ENCODE measurements at regions not wholly inside any gene's neighbourhood (a gene's known extent, or its start where the extent isn't known, plus 50 kb on each side); places are given as distances from the start of the nearest gene placed in this dataset.

DNA sequence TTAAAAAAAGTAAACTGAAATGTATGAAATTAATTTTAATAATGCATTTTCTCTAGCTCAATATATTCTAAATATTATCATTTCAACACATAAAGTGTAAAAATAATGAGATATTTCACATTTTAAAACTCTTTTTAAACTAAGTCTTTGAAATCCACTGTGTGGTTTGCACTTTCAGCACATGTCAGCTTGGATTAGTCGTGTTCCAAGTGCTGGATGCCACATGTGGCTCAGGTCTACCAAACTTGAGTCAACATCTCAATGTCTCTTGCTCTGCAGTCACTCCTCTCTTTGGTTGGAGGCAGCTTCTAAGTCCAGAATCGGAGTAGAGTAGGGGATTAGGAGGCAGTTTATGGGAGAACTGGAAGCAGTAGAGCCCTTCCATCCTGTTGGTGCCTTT, 173.7 kb upstream of the ANKRD55 start:
- Histone ChIP-seq H3K36me3 (ENCODE audit: control insufficient read depth in 2 of 2, extremely low read depth in 1 of 2, insufficient read depth in 2 of 2, low read length in 2 of 2) (no peaks in the 10 kb centered on the region), H3K79me2 (ENCODE audit: control insufficient read depth, insufficient read depth, low read length) (no peaks in the 10 kb centered on the region), H2AFZ (ENCODE audit: control insufficient read depth, low read length) (no peak overlapping the region), H3K9ac (ENCODE audit: control insufficient read depth, extremely low read depth, insufficient read depth, low read length) (no peak overlapping the region), H3K27me3 (ENCODE audit: control insufficient read depth, extremely low read depth, insufficient read depth, low read length) (no peaks in the 10 kb centered on the region), H4K20me1 (ENCODE audit: control insufficient read depth, extremely low read depth, insufficient read depth, low read length) (no peaks in the 10 kb centered on the region), H3K4me1 (ENCODE audit: control insufficient read depth, extremely low read depth, insufficient read depth, low read length) (peaks cover 17% of the 10 kb centered on the region), H3K9me1 (ENCODE audit: control insufficient read depth, extremely low read depth, insufficient read depth, low read length) (no peaks in the 10 kb centered on the region), H3K9me3 (ENCODE audit: control insufficient read depth, low read depth, low read length) (no peaks in the 10 kb centered on the region), H3K27ac (ENCODE audit: control insufficient read depth, insufficient read depth, low read length) (no peak overlapping the region), H3K4me2 (ENCODE audit: control insufficient read depth, extremely low read depth, insufficient read depth, low read depth, low read length) (no peak overlapping the region), H3K4me3 (ENCODE audit: control insufficient read depth in 2 of 3, extremely low read depth in 1 of 3, insufficient read depth in 2 of 3, low read depth in 1 of 3, low read length in 3 of 3) (no peak overlapping the region)
- DNase-seq (ENCODE audit: low read depth, low spot score) (no peak), FAIRE-seq (no peak)
- TF ChIP-seq, protein P1, sequence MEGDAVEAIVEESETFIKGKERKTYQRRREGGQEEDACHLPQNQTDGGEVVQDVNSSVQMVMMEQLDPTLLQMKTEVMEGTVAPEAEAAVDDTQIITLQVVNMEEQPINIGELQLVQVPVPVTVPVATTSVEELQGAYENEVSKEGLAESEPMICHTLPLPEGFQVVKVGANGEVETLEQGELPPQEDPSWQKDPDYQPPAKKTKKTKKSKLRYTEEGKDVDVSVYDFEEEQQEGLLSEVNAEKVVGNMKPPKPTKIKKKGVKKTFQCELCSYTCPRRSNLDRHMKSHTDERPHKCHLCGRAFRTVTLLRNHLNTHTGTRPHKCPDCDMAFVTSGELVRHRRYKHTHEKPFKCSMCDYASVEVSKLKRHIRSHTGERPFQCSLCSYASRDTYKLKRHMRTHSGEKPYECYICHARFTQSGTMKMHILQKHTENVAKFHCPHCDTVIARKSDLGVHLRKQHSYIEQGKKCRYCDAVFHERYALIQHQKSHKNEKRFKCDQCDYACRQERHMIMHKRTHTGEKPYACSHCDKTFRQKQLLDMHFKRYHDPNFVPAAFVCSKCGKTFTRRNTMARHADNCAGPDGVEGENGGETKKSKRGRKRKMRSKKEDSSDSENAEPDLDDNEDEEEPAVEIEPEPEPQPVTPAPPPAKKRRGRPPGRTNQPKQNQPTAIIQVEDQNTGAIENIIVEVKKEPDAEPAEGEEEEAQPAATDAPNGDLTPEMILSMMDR (optimal IDR thresholded peaks at IDR 0.05 in 1 of 3, IDR thresholded peaks at IDR 0.05 in 1 of 3, conservative IDR thresholded peaks at IDR 0.05 in 1 of 3; ENCODE audit: extremely low read depth in 1 of 3, insufficient read depth in 2 of 3, low read length in 3 of 3): no peak
- TF ChIP-seq EZH2 (IDR thresholded peaks at IDR 0.05; ENCODE audit: low read length): no peak
- dilution Hi-C loops (cut with MboI; ENCODE audit: extremely low pct_ligation_motif_present, low sequenced_read_pairs): no loop called here

DNA sequence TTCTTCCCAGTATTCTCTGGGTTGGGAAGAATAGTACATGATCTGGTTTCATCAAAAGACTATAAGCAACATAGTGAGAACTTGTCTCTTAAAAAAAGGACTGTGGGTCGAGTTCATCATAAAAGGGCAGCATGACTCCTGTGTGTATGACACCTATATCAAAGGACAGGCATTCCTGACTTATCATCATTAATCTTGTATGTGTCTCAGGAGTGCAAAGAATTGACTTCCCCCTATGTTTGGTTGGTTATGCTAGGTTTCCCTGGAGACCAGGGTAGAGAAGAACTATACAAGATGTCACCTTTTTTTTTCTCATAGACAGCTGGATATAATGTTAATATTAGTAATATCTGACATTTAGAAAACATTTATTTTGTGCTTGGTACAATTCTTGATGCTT, 173.1 kb upstream of the ANKRD55 start:
- FAIRE-seq: no peak

More for the DNA sequence above, 173.1 kb upstream of the ANKRD55 start:
- no peak overlapping the region for H3K9ac ChIP-seq (ENCODE audit: control insufficient read depth, extremely low read depth, insufficient read depth, low read length)
- H3K79me2 ChIP-seq (ENCODE audit: control insufficient read depth, insufficient read depth, low read length): no peaks in the 10 kb centered on the region
- no peak overlapping the region for H3K27ac ChIP-seq (ENCODE audit: control insufficient read depth, insufficient read depth, low read length)
- H3K27me3 ChIP-seq (ENCODE audit: control insufficient read depth, extremely low read depth, insufficient read depth, low read length): no peaks in the 10 kb centered on the region
- H4K20me1 ChIP-seq (ENCODE audit: control insufficient read depth, extremely low read depth, insufficient read depth, low read length): no peaks in the 10 kb centered on the region
- TF ChIP-seq EZH2 (IDR thresholded peaks at IDR 0.05; ENCODE audit: low read length): no peak
- TF ChIP-seq, protein P1 (optimal IDR thresholded peaks at IDR 0.05 in 1 of 3, IDR thresholded peaks at IDR 0.05 in 1 of 3, conservative IDR thresholded peaks at IDR 0.05 in 1 of 3; ENCODE audit: extremely low read depth in 1 of 3, insufficient read depth in 2 of 3, low read length in 3 of 3): no peak
- DNase-seq (ENCODE audit: low read depth, low spot score): no peak
- no peak overlapping the region for H3K4me2 ChIP-seq (ENCODE audit: control insufficient read depth, extremely low read depth, insufficient read depth, low read depth, low read length)
- peaks cover 17% of the 10 kb centered on the region for H3K4me1 ChIP-seq (ENCODE audit: control insufficient read depth, extremely low read depth, insufficient read depth, low read length)
- H2AFZ ChIP-seq (ENCODE audit: control insufficient read depth, low read length): no peak overlapping the region
- H3K9me1 ChIP-seq (ENCODE audit: control insufficient read depth, extremely low read depth, insufficient read depth, low read length): no peaks in the 10 kb centered on the region
- dilution Hi-C loops (cut with MboI; ENCODE audit: extremely low pct_ligation_motif_present, low sequenced_read_pairs): no loop called here
- no peaks in the 10 kb centered on the region for H3K36me3 ChIP-seq (ENCODE audit: control insufficient read depth in 2 of 2, extremely low read depth in 1 of 2, insufficient read depth in 2 of 2, low read length in 2 of 2)
- H3K9me3 ChIP-seq (ENCODE audit: control insufficient read depth, low read depth, low read length): no peaks in the 10 kb centered on the region
- no peak overlapping the region for H3K4me3 ChIP-seq (ENCODE audit: control insufficient read depth in 2 of 3, extremely low read depth in 1 of 3, insufficient read depth in 2 of 3, low read depth in 1 of 3, low read length in 3 of 3)
